ENCODE measurements at regions not wholly inside any gene's neighbourhood (a gene's known extent, or its start where the extent isn't known, plus 50 kb on each side); places are given as distances from the start of the nearest gene placed in this dataset.

DNA sequence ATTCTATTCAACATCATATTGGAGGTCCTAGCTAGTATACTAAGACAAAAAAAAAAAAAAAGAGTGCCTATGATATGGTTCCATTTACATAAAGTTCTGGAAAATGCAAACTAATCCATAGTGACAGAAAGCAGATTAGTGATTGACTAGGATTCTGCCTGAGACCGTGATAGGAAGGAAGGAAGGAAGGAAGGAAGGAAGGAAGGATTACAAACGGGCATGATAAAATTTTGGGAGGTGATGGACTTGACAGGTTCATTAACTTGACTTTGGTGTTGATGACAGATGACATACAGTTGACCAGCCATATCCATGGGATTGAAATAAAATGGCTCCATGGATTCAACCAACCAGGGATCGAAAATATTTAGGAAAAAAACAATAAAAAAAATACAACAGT lies 79.1 kb upstream of the MAN2A1 start:
- Histone ChIP-seq H3K27ac (ENCODE audit: low read length) (no peak overlapping the region), H3K4me1 (ENCODE audit: insufficient read depth, low read length) (no peaks in the 10 kb centered on the region), H3K9me3 (ENCODE audit: insufficient read depth, low read length, severe bottlenecking) (no peaks in the 10 kb centered on the region), H3K4me3 (ENCODE audit: low read depth in 1 of 2, low read length in 2 of 2) (no peak overlapping the region), H3K79me2 (ENCODE audit: insufficient read depth, low read length) (no peaks in the 10 kb centered on the region), H3K27me3 (ENCODE audit: insufficient read depth, low read length, poor library complexity) (no peaks in the 10 kb centered on the region), H4K20me1 (ENCODE audit: insufficient read depth, low read length) (no peaks in the 10 kb centered on the region), H2AFZ (ENCODE audit: low read depth, low read length) (no peak overlapping the region), H3K4me2 (ENCODE audit: insufficient read depth, low read length) (no peak overlapping the region), H3K36me3 (ENCODE audit: insufficient read depth, low read length) (no peaks in the 10 kb centered on the region), H3K9ac (ENCODE audit: low read depth, low read length) (no peak overlapping the region)
- DNase-seq (no peak), ATAC-seq (ENCODE audit: insufficient read depth, low read depth) (no peak)
- TF ChIP-seq EZH2 (IDR thresholded peaks at IDR 0.05; ENCODE audit: borderline replicate concordance, low read depth, low read length, severe bottlenecking) = no peak
- TF ChIP-seq, protein P1, sequence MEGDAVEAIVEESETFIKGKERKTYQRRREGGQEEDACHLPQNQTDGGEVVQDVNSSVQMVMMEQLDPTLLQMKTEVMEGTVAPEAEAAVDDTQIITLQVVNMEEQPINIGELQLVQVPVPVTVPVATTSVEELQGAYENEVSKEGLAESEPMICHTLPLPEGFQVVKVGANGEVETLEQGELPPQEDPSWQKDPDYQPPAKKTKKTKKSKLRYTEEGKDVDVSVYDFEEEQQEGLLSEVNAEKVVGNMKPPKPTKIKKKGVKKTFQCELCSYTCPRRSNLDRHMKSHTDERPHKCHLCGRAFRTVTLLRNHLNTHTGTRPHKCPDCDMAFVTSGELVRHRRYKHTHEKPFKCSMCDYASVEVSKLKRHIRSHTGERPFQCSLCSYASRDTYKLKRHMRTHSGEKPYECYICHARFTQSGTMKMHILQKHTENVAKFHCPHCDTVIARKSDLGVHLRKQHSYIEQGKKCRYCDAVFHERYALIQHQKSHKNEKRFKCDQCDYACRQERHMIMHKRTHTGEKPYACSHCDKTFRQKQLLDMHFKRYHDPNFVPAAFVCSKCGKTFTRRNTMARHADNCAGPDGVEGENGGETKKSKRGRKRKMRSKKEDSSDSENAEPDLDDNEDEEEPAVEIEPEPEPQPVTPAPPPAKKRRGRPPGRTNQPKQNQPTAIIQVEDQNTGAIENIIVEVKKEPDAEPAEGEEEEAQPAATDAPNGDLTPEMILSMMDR (IDR thresholded peaks at IDR 0.05; ENCODE audit: borderline replicate concordance, extremely low read depth, low read length, poor library complexity, severe bottlenecking) = no peak

DNA sequence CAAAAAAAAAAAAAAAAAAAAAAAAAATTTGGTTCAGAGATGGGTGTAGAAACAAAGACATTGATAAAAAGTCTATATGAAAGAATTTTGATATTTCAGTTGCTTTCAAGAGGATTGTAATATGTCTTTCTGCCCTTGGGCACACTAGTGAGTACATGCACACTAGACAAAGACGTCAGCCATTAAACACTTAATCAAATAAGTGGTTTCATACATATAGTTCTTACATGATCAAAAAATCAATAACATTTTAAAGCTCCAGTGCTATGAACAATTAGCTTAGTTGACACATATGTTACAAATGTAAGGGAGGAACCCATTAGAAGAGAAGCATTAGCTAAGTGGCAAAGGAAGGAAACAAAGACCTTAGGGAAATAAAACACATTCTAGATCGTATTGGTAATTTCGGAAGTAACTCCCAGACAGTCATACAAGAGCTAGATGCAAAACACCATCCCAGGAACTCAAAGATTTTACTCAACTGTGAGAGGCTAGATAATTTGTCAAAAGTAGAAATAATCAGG lies 84.5 kb upstream of the MAN2A1 start:
- no peaks in the 10 kb centered on the region for H3K27me3 ChIP-seq (ENCODE audit: insufficient read depth, low read length, poor library complexity)
- no peak for ATAC-seq (ENCODE audit: insufficient read depth, low read depth)
- TF ChIP-seq, protein P1 (IDR thresholded peaks at IDR 0.05; ENCODE audit: borderline replicate concordance, extremely low read depth, low read length, poor library complexity, severe bottlenecking) = no peak
- no peak for TF ChIP-seq EZH2 (IDR thresholded peaks at IDR 0.05; ENCODE audit: borderline replicate concordance, low read depth, low read length, severe bottlenecking)
- H3K4me1 ChIP-seq (ENCODE audit: insufficient read depth, low read length) = no peaks in the 10 kb centered on the region
- no peak for DNase-seq
- H3K4me2 ChIP-seq (ENCODE audit: insufficient read depth, low read length) = no peak overlapping the region
- H3K36me3 ChIP-seq (ENCODE audit: insufficient read depth, low read length) = no peaks in the 10 kb centered on the region
- no peak overlapping the region for H3K4me3 ChIP-seq (ENCODE audit: low read depth in 1 of 2, low read length in 2 of 2)
- H2AFZ ChIP-seq (ENCODE audit: low read depth, low read length) = no peak overlapping the region
- no peaks in the 10 kb centered on the region for H3K79me2 ChIP-seq (ENCODE audit: insufficient read depth, low read length)
- H3K9me3 ChIP-seq (ENCODE audit: insufficient read depth, low read length, severe bottlenecking) = no peaks in the 10 kb centered on the region
- no peak overlapping the region for H3K9ac ChIP-seq (ENCODE audit: low read depth, low read length)
- no peak overlapping the region for H3K27ac ChIP-seq (ENCODE audit: low read length)
- H4K20me1 ChIP-seq (ENCODE audit: insufficient read depth, low read length) = no peaks in the 10 kb centered on the region

DNA sequence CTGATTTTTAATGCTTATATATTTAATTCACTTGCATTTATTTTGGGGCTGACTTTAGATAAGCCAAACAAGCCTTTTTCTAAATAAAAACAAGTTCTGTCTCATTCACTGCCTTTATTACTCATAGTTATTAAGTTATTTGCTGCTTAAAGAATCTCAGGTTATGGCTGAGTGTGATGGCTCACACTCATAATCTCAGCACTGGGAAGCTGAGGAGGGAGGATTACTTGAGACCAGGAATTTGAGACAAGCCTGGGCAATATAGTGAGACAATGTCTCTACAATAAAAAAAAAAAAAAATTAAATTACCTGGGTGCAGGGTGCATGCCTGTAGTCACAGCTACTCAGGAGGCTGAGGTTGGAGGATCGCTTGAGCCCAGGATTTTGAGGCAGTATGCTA lies 85.0 kb upstream of the MAN2A1 start:
- TF ChIP-seq EZH2 (IDR thresholded peaks at IDR 0.05; ENCODE audit: borderline replicate concordance, low read depth, low read length, severe bottlenecking) = no peak
- TF ChIP-seq, protein P1 (IDR thresholded peaks at IDR 0.05; ENCODE audit: borderline replicate concordance, extremely low read depth, low read length, poor library complexity, severe bottlenecking) = no peak
- DNase-seq (no peak), ATAC-seq (ENCODE audit: insufficient read depth, low read depth) (no peak)
- H3K9me3 ChIP-seq (ENCODE audit: insufficient read depth, low read length, severe bottlenecking) = no peaks in the 10 kb centered on the region
- H3K4me2 ChIP-seq (ENCODE audit: insufficient read depth, low read length) = no peak overlapping the region
- H3K4me1 ChIP-seq (ENCODE audit: insufficient read depth, low read length) = no peaks in the 10 kb centered on the region
- H3K9ac ChIP-seq (ENCODE audit: low read depth, low read length) = no peak overlapping the region
- no peaks in the 10 kb centered on the region for H3K27me3 ChIP-seq (ENCODE audit: insufficient read depth, low read length, poor library complexity)
- no peaks in the 10 kb centered on the region for H3K36me3 ChIP-seq (ENCODE audit: insufficient read depth, low read length)
- H3K4me3 ChIP-seq (ENCODE audit: low read depth in 1 of 2, low read length in 2 of 2) = no peak overlapping the region
- H3K27ac ChIP-seq (ENCODE audit: low read length) = no peak overlapping the region
- H4K20me1 ChIP-seq (ENCODE audit: insufficient read depth, low read length) = no peaks in the 10 kb centered on the region
- no peak overlapping the region for H2AFZ ChIP-seq (ENCODE audit: low read depth, low read length)
- H3K79me2 ChIP-seq (ENCODE audit: insufficient read depth, low read length) = no peaks in the 10 kb centered on the region

DNA sequence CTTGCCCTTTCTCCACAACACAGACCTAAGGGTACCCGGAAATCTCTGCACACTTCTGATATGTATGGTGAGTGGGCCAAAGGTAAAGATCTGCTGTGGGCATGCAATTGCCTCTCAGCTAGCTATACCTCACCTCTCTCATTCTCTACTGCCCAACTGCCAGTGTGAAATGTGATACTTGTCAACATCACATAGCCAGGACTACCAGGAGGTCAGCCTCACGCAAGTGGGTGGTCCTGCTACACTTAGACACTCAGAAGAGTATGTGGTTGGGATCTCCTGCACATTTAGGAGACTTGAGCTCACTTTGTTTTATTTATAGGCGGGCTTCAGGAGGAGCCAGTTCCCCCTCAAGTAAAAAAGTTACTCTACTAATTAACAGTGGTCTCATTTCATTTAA lies 88.0 kb upstream of the MAN2A1 start:
- no peak for TF ChIP-seq EZH2 (IDR thresholded peaks at IDR 0.05; ENCODE audit: borderline replicate concordance, low read depth, low read length, severe bottlenecking)
- TF ChIP-seq, protein P1 (IDR thresholded peaks at IDR 0.05; ENCODE audit: borderline replicate concordance, extremely low read depth, low read length, poor library complexity, severe bottlenecking) = no peak
- Histone ChIP-seq H3K79me2 (ENCODE audit: insufficient read depth, low read length) (no peaks in the 10 kb centered on the region), H3K4me2 (ENCODE audit: insufficient read depth, low read length) (no peak overlapping the region), H3K4me1 (ENCODE audit: insufficient read depth, low read length) (no peaks in the 10 kb centered on the region), H3K4me3 (ENCODE audit: low read depth in 1 of 2, low read length in 2 of 2) (no peak overlapping the region), H3K36me3 (ENCODE audit: insufficient read depth, low read length) (no peaks in the 10 kb centered on the region), H3K27me3 (ENCODE audit: insufficient read depth, low read length, poor library complexity) (no peaks in the 10 kb centered on the region), H3K9ac (ENCODE audit: low read depth, low read length) (no peak overlapping the region), H3K9me3 (ENCODE audit: insufficient read depth, low read length, severe bottlenecking) (no peaks in the 10 kb centered on the region), H2AFZ (ENCODE audit: low read depth, low read length) (0 out of 2 replicates have a peak overlapping the region, but pooled peaks have one; percentile 21), H3K27ac (ENCODE audit: low read length) (no peak overlapping the region), H4K20me1 (ENCODE audit: insufficient read depth, low read length) (no peaks in the 10 kb centered on the region)
- DNase-seq (no peak), ATAC-seq (ENCODE audit: insufficient read depth, low read depth) (no peak)

Measured in DND-41 (cell line).